Osteoblast (primary cell): ENCODE measurements at regions not wholly inside any gene's neighbourhood (a gene's known extent, or its start where the extent isn't known, plus 50 kb on each side); places are given as distances from the start of the nearest gene placed in this dataset.

Experiments used
- DNase-seq: peaks from one replicate; pipeline ENCODE4 v3.0.0; 2011; ENCODE audit warnings: low spot score, mixed read lengths; ENCODE audit not compliant: insufficient read length; ENCODE audit errors: missing footprints
- H2AFZ ChIP-seq: 2 replicates; pipeline ENCODE4 v1.6.0; 2011; ENCODE audit warnings: mild to moderate bottlenecking, low read length
- H3K27ac ChIP-seq: 2 replicates; pipeline ENCODE4 v1.5.1; 2011; ENCODE audit warnings: mild to moderate bottlenecking, low read depth, low read length, moderate library complexity
- H3K27me3 ChIP-seq: 2 replicates; pipeline ENCODE4 v1.6.0; 2012; ENCODE audit warnings: mild to moderate bottlenecking, control low read depth, inconsistent platforms, low read length, moderate library complexity; ENCODE audit not compliant: insufficient read depth
- H3K36me3 ChIP-seq: 2 replicates; pipeline ENCODE4 v1.5.1; 2011; ENCODE audit warnings: mild to moderate bottlenecking, low read length, control low read depth, moderate library complexity; ENCODE audit not compliant: insufficient read depth
- H3K4me1 ChIP-seq: 2 replicates; pipeline ENCODE4 v1.5.1; 2011; ENCODE audit warnings: mild to moderate bottlenecking, low read length, control low read depth, moderate library complexity; ENCODE audit not compliant: insufficient read depth
- H3K4me2 ChIP-seq: 2 replicates; pipeline ENCODE4 v1.6.0; 2011; ENCODE audit warnings: mild to moderate bottlenecking, low read length; ENCODE audit not compliant: insufficient read depth
- H3K4me3 ChIP-seq: fragments of 200-600 bp; sonication (generic); 3 replicates; pipeline ENCODE4 v1.5.1; 2012; ENCODE audit warnings: mild to moderate bottlenecking, low read length, inconsistent platforms; ENCODE audit not compliant: insufficient read depth
- H3K79me2 ChIP-seq: 2 replicates; pipeline ENCODE4 v1.6.0; 2012; ENCODE audit warnings: mild to moderate bottlenecking, low read length, control low read depth, inconsistent platforms; ENCODE audit not compliant: insufficient read depth
- H3K9me3 ChIP-seq: 2 replicates; pipeline ENCODE4 v1.5.1; 2011; ENCODE audit warnings: low read depth, low read length, control low read depth
- H4K20me1 ChIP-seq: 2 replicates; pipeline ENCODE4 v1.6.0; 2012; ENCODE audit warnings: mild to moderate bottlenecking, low read length, control low read depth; ENCODE audit not compliant: insufficient read depth
- TF ChIP-seq, protein P1 (sequence below): IDR thresholded peaks from 2 replicates; pipeline ENCODE4 v1.5.1; 2011; ENCODE audit warnings: mild to moderate bottlenecking, low read depth, low read length, moderate library complexity; ENCODE audit errors: extremely low read depth

DNA sequence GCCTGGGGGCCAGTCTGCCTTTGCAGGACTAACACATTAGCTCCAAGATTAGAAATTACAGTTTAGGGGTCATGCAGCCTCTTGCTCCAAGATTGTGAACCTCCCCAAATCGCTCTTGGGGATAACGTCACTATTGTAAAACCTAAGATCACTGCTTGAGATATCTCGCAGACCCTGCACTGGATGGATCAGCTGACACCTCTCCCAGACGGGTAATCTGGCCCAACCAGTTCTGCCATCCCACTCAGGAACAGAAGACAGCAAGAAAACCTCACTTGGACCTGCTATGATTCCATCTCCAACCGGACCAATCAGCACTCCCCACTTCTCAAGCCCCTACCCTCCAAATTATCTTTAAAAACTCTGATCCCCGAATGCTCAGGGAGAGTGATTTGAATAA lies 431.2 kb downstream of the GPM6A start:
- Histone ChIP-seq H3K79me2 (no peaks in the 10 kb centered on the region), H3K4me2 (no peak overlapping the region), H3K9me3 (no peaks in the 10 kb centered on the region), H2AFZ (no peak overlapping the region), H3K27ac (no peak overlapping the region), H4K20me1 (no peaks in the 10 kb centered on the region), H3K27me3 (no peaks in the 10 kb centered on the region), H3K36me3 (no peaks in the 10 kb centered on the region), H3K4me3 (no peak overlapping the region), H3K4me1 (no peaks in the 10 kb centered on the region)
- no peak for DNase-seq
- TF ChIP-seq, protein P1, sequence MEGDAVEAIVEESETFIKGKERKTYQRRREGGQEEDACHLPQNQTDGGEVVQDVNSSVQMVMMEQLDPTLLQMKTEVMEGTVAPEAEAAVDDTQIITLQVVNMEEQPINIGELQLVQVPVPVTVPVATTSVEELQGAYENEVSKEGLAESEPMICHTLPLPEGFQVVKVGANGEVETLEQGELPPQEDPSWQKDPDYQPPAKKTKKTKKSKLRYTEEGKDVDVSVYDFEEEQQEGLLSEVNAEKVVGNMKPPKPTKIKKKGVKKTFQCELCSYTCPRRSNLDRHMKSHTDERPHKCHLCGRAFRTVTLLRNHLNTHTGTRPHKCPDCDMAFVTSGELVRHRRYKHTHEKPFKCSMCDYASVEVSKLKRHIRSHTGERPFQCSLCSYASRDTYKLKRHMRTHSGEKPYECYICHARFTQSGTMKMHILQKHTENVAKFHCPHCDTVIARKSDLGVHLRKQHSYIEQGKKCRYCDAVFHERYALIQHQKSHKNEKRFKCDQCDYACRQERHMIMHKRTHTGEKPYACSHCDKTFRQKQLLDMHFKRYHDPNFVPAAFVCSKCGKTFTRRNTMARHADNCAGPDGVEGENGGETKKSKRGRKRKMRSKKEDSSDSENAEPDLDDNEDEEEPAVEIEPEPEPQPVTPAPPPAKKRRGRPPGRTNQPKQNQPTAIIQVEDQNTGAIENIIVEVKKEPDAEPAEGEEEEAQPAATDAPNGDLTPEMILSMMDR = no peak

GRCh38 chr4:175385797-175386196 lies 426.3 kb downstream of the GPM6A start:
- H3K36me3 ChIP-seq = no peaks in the 10 kb centered on the region
- H3K27ac ChIP-seq = no peak overlapping the region
- no peak for DNase-seq
- H3K27me3 ChIP-seq = no peaks in the 10 kb centered on the region
- H2AFZ ChIP-seq = no peak overlapping the region
- no peaks in the 10 kb centered on the region for H3K9me3 ChIP-seq
- no peaks in the 10 kb centered on the region for H3K4me1 ChIP-seq
- TF ChIP-seq, protein P1 = no peak
- H3K79me2 ChIP-seq = no peaks in the 10 kb centered on the region
- H4K20me1 ChIP-seq = no peaks in the 10 kb centered on the region
- H3K4me2 ChIP-seq = no peak overlapping the region
- no peak overlapping the region for H3K4me3 ChIP-seq

DNA sequence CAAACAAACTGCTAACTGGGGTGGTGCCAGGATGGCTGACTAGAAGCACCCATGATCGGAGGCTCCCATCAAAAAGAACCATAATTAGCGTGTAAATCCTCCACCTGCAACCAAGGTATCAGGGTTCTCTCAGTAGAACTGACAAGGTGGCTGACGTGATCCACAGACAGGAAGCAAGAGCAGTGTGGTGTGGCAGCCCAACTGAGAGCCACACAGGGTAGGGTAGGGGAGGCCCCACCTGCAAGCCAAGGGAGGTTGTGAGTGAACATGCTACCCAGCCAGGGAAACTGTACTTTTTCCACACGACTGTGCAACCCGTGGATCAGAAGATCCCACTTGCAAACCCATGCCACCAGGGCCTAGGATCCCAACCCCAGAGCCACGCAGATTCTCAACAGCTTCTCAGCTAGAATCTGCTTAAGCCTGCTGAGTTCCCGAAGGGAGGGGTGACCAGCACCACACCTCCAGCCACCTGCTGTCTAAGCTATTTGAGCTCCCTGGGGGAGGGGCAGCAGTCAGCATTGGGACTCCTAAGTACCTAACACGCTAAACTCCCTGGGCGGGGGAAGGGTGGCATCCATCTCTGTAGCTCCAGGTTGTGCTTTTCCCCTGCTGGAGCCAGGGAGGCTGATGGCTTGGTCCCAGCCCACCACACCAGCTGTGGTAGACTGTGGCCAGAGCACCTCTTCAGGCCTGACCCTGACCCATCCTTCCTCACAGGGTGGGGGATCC lies 425.1 kb downstream of the GPM6A start:
- H3K9me3 ChIP-seq = no peaks in the 10 kb centered on the region
- no peaks in the 10 kb centered on the region for H4K20me1 ChIP-seq
- H3K4me3 ChIP-seq = no peak overlapping the region
- no peaks in the 10 kb centered on the region for H3K27me3 ChIP-seq
- no peak overlapping the region for H2AFZ ChIP-seq
- TF ChIP-seq, protein P1 = no peak
- no peak overlapping the region for H3K4me2 ChIP-seq
- no peaks in the 10 kb centered on the region for H3K36me3 ChIP-seq
- no peak for DNase-seq
- H3K27ac ChIP-seq = no peak overlapping the region
- no peaks in the 10 kb centered on the region for H3K79me2 ChIP-seq
- no peaks in the 10 kb centered on the region for H3K4me1 ChIP-seq

GRCh38 chr4:175394208-175394607 lies 417.9 kb downstream of the GPM6A start:
- no peaks in the 10 kb centered on the region for H3K9me3 ChIP-seq
- no peaks in the 10 kb centered on the region for H3K36me3 ChIP-seq
- no peaks in the 10 kb centered on the region for H4K20me1 ChIP-seq
- TF ChIP-seq, protein P1 = no peak
- H3K4me2 ChIP-seq = no peak overlapping the region
- H3K27ac ChIP-seq = no peak overlapping the region
- H2AFZ ChIP-seq = no peak overlapping the region
- DNase-seq = no peak
- no peaks in the 10 kb centered on the region for H3K4me1 ChIP-seq
- H3K4me3 ChIP-seq = no peak overlapping the region
- H3K27me3 ChIP-seq = no peaks in the 10 kb centered on the region
- no peaks in the 10 kb centered on the region for H3K79me2 ChIP-seq
